Activated effector memory CD4-positive, alpha-beta T cell treated with Interleukin-2 at 50 U/mL for 16 hours (primary cell): ENCODE measurements at regions not wholly inside any gene's neighbourhood (a gene's known extent, or its start where the extent isn't known, plus 50 kb on each side); places are given as distances from the start of the nearest gene placed in this dataset.
A peak's percentile ranks its signal among the peaks of the same experiment; 100 is the strongest.
"Not testable (repeated sequence)": the region's sequence is repeated elsewhere in the genome, so short reads cannot be mapped to it uniquely, and the experiment has no call there.

Source experiments
- DNase-seq: peaks from one replicate; pipeline ENCODE4 v3.0.0-alpha.2; 2020

DNA sequence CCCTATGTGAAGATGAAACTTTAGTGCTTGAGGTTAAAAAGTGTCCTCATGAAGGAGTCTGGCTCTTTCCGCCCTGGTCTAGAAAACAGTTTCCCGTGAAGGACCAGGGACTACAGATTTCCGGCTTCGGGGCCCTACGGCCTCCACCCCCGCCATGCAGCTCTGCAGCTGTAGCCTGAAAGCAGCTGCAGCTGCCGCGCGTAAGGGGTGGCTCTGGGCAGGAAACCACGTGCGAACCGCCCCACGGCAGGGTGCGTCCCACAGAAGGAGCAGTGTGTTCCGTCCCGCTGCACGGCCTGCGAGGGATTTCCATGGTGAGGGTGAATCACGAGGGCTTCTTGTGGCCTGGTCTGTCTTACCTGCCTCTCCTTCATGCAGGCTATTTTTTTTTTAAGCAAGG, 117.0 kb downstream of the ERMARD start:
- peak; percentile 39 for DNase-seq

DNA sequence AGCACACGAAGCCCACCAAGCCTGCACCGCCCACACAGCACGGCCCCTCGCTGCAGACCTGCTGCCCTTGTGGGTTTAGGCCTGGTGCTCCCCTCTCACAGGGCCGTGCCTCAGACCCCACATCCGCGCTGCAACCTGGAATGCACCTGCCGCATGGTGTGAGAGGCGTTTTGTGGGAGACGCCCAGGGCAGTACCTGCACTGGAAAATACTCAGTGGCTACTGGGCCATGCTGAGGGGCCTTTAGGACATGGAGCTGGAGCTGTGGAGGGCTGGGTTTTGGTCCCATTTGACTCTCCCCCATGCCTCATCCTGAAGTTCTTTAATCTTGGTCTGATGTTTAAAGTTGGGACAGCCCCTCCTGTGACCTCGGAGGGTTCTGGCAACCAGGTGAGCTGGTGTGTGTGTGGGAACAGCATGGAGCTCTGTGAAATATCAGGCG, 116.3 kb downstream of the ERMARD start:
- DNase-seq = no peak

DNA sequence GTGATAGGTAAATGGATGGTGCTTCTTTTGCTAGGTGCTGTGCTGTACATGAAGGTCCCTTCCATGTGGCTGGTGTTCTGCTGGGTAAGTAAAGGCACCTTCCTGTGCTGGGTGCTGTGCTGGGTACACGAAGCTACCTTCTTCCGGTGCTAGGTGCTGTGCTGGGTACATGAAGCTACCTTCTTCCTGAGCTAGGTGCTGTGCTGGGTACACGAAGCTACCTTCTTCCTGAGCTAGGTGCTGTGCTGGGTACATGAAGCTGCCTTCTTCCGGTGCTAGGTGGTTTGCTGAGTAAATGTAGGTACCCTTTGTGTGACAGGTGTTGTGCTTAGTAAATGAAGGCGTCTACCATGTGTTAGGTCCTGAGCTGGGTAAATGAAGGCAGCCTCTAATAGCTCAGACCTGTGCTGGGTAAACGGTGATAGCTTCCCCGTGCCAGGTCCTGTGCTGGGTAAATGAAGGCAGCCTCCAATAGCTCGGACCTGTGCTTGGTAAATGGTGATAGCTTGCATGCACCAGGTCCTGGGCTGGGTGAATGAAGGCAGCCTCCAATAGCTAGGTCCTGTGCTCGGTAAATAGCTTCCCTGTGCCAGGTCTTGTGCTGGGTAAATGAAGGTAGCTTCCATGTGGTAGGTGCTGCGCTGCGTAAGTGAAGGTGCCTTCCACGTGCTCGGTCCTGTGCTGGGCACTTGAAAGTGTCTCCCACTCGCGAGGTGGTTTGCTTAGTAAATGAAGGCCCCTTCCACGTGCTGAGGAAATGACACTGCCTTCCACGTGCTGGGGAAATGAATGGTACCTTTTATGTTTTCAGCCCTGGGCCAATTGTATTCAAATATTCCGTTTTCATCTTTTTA, 115.5 kb downstream of the ERMARD start:
- DNase-seq = no peak

DNA sequence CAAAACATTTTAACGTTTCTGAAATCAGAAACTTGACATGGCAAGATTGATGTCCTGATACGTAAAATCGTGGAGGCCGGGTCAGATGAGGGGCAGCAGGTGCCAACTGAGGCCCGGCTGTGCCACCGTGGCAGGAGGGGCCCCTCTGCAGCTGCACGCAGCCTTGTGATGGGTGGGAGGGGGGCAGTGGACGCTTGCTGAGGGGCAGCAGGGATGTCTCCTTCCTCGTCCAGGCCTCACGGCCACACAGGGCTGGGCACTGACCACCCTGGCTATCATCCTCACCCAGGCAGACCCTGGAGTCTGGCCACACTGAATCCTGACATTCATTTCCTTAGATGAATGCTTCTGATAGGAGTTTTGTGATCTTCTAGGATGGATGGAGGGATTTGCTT, 114.7 kb downstream of the ERMARD start:
- DNase-seq = no peak

DNA sequence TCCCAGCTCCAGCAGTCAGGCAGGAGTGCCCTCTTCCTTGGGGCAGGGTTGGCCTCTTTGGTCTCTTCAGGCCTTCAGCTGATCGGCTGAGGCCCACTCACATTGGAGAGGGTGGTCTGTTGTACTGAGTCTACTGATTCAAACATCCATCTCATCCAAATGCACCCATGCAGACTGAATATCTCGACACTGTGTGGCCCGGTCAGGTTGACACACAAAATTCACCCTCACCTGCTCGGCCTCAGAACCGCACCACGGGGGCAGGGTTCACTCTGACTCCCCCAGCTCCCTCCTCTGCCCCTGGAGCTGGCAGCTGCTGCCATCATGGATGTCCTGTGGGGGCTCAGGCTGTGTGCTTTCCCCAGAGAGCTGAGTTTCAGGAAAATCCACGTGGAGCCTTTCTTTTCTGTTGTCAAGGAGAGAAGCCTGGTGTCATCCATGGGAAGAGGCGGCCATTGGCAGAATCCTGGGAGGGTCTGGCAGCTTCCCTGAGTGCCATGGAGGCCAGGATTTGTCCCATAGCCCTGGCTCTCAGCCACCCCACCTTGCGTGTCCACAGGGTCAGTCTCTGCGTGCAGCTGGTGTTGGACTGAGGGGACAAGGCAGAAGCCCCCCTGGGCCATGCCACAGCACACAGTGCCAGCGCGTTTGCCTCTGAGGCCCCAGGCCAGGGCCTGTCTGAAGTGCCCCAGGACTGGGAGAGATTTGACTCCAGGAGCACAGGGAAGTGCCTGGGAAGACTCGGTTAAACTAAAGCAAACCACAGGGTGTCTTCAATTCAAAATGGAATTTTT, 114.1 kb downstream of the ERMARD start:
- DNase-seq = no peak

GRCh38 chr6:169864148-169865020, 113.0 kb downstream of the ERMARD start:
- no peak for DNase-seq

- DNase-seq = no peak
Measured at GRCh38 chr6:169863710-169864109, 112.3 kb downstream of the ERMARD start.

- DNase-seq = no peak
Measured at GRCh38 chr6:169862892-169863525, 111.6 kb downstream of the ERMARD start.

DNA sequence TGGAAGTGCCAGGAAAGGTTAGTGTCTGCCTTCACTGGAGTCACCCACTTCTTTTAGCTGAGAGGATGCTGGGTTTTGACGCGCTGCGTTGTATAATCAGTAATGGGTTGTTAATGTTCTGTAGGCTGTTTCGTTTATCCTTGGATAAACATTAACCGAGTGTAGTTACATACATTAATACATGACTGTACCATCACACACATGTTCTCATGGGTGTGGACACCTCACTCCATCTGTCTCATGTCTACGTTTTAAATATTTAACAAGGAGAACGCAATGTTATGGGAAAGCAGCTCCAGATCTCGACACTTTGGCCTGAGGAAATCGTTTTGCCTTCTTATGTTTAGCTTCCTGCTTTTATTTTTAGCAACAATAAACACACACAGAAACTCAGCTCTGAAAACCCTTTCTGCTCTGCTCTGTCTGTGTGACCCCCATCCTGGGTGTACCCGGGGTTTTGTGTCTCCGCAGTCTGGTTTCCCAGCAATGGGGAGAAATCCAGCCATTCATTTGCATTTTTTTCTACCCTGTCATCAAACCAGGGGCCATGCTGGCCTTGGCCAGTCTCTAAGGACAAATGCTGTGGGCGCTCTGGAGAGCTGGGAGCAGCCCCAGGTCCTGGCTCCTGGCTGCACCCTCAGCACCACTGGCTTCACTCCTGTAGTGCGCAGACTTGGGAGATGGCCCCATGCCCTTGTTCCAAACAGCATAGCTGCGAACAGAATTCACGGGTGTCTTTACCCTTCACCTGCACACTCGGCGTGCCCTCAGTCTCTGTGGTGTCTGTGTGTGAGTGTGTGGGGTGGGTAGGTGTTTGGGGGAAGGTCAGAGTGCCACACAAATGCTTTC, 110.8 kb downstream of the ERMARD start:
- DNase-seq = no peak

DNA sequence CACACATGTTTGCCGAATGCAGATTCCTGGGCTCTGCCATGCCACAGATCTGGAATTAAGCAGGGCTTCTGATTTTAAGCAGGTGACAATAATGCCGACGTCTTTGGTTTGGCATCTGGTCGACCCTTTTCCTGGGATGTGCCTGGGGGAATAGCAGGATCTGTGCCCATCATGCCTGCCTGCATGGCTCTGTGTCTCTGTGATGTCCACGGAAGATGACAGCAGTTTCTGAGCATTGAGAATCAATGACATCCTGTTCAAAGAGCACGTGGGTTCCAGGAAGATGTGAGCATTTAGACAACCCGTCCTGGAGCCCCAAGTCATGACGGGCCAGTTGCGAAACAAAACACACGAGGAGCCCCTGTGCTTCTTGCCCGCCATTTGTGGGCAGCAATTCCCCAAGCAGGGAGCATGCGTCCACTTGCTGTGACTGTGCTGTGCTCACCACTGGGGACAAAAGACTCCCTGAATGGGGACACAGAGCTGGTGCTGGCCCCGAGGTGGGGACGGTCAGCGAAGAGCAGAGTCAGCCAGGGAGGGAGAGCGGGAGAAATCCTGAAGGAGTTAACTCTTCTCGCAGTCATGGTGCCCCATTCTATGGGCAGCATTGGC, 110.1 kb downstream of the ERMARD start:
- no peak for DNase-seq

DNA sequence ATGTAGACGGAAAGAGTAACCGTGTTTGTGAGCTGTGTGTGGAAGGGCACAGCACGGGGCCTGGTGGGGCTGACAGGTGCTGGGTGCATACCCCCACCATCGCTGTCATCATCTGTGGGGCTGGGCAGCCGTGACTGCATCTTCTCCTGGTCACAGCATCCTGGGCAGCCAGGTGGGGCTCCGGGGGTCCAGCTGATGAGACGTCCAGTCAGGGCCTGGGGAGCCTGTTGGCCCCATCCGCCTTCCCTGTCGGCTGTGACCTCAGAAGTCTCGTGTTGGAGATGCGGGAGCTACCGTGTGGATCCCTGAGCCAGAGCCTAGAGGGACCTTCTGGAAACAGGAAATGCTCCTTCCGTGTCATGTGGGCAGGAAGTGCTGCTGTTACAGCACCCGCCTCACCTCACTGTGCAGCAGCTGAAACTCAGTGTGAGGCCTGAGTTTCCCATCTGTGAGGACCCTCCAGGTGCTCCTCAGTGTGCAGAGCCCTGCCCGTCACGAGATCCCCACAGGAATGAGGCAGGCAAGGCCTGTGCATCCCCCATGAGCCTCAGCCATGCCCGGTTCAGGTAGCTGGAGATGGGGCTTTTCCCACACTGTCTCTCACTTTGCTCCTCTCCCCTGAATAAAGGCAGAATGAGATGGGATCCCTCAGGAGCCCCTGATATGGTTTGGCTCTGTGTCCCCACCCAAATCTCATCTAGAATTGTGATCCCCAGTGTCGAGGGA, 108.7 kb downstream of the ERMARD start:
- no peak for DNase-seq

DNA sequence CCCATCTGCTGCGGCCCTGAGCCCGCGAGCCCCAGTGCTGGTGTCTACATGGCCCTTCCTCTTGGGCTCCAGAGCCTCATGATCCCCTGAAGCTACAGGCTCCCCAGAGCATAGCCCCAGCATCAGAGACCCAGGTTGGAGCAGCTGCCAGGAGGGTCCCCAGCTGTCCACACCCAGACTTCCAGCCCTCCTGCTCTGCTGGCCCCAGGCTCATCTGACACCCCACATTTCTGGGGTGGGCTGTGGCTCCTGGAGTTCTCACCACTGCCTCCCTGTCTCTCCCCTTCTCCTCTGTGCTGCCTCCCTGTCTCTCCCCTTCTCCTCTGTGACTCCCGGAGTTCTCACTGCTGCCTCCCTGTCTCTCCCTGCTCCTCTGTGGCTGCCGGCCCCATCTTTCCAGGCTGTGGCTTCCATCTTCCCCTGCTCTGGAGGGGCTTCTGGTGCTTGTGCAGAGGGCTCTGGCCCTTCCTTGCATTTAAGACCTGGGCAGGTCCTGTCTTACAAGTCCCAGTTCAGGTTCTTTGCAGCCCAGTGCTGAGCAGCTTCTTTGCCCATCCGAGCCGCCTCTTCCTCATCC, 108.1 kb downstream of the ERMARD start:
- no peak for DNase-seq

GRCh38 chr6:169858935-169859351, 107.5 kb downstream of the ERMARD start:
- no peak for DNase-seq

DNA sequence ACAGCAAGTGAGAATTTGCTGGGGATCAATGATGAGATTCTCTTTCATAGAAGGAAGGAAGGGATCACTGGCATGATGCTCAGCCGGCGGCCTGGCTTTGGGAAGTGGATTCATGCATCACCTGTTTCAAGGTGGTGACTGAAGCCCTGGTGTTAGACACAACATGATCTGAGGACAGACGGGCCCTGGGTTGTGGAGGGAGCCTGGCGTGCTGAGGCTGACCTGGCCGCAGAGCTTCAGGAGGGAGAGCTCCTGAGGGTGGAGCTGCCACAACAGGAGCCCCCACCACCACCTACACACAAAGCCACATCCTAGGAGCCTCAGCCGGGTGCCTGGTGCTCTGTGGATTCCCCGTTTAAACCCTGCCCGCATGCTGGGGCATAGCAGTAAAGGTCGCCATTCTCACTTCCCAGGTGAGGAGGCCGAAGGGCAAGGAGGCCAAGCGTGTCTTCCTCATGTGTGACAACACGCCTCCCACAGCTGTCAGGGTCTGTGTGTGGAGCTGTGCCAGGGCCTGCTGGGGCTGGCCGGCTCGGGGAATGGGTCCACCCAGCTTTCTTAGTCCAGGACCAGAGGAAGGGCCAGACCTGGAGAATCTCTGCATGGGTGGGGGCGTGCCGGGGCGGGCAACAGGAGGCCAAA, 107.0 kb downstream of the ERMARD start:
- DNase-seq = no peak

GRCh38 chr6:169857343-169858292, 106.2 kb downstream of the ERMARD start:
- no peak for DNase-seq

GRCh38 chr6:169856442-169857342, 105.3 kb downstream of the ERMARD start:
- DNase-seq = not testable (repeated sequence)

GRCh38 chr6:169854813-169855212, 103.4 kb downstream of the ERMARD start:
- DNase-seq = no peak
